Sigmoid colon (tissue), 3 donors: ENCODE measurements at regions not wholly inside any gene's neighbourhood (a gene's known extent, or its start where the extent isn't known, plus 50 kb on each side); places are given as distances from the start of the nearest gene placed in this dataset.

ENCODE experiments used
- CTCF ChIP-seq, 4 experiments: fragments of 450-650 bp in 3 of 4; fragments of 200-600 bp in 1 of 4; IDR thresholded peaks; one replicate each; pipeline ENCODE4 v1.5.1; 2016 to 2019; ENCODE audit warnings: antibody characterized with exemption in 4 of 4, mild to moderate bottlenecking in 3 of 4, moderate library complexity in 2 of 4
- POLR2A ChIP-seq, 2 donors: fragments of 450-650 bp; IDR thresholded peaks; one replicate each; pipeline ENCODE4 v1.6.1; 2016; ENCODE audit warnings: antibody characterized with exemption in 2 of 2, mild to moderate bottlenecking in 2 of 2, moderate library complexity in 2 of 2

GRCh38 chr9:115328228-115328627 is 210.3 kb upstream of the TNC start:
- TF ChIP-seq CTCF (IDR thresholded peaks at IDR 0.05) (no peak), POLR2A (IDR thresholded peaks at IDR 0.05) (no peak)
